ENCODE measurements at regions not wholly inside any gene's neighbourhood (a gene's known extent, or its start where the extent isn't known, plus 50 kb on each side); places are given as distances from the start of the nearest gene placed in this dataset.

DNA sequence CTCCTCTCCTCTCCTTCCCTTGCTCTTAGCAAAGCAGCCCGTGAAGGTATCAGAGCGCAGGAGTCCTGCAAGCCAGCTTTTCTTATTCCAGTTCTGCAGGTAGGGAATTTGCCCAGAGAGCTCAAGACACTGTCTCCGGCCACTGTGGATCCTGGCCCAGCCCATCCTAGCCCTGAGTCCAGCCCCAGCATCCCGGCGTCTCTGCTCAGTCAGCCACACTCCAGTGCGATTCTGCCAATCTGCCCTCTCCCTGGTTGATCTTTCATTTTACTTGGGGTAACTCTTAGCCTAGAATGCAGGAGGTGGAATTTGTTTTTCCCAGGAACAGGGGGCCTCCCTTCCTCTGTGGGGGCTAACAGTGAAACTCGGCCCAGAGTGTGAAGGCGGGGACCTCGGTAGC, 176.9 kb upstream of the GSE1 start:
- H3K4me3 Mint-ChIP-seq = no peak overlapping the region
- no peak for DNase-seq
- no peaks in the 10 kb centered on the region for H3K36me3 Mint-ChIP-seq (ENCODE audit: low read depth)
- no peaks in the 10 kb centered on the region for H3K4me1 Mint-ChIP-seq (ENCODE audit: low read depth)
- TF ChIP-seq, protein P1, sequence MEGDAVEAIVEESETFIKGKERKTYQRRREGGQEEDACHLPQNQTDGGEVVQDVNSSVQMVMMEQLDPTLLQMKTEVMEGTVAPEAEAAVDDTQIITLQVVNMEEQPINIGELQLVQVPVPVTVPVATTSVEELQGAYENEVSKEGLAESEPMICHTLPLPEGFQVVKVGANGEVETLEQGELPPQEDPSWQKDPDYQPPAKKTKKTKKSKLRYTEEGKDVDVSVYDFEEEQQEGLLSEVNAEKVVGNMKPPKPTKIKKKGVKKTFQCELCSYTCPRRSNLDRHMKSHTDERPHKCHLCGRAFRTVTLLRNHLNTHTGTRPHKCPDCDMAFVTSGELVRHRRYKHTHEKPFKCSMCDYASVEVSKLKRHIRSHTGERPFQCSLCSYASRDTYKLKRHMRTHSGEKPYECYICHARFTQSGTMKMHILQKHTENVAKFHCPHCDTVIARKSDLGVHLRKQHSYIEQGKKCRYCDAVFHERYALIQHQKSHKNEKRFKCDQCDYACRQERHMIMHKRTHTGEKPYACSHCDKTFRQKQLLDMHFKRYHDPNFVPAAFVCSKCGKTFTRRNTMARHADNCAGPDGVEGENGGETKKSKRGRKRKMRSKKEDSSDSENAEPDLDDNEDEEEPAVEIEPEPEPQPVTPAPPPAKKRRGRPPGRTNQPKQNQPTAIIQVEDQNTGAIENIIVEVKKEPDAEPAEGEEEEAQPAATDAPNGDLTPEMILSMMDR (IDR thresholded peaks at IDR 0.05) = no peak
- H3K27ac Mint-ChIP-seq = no peak overlapping the region
- H3K27me3 Mint-ChIP-seq (ENCODE audit: insufficient read depth) = peaks cover 5% of the 10 kb centered on the region
- no peaks in the 10 kb centered on the region for H3K9me3 Mint-ChIP-seq

GRCh38 chr16:85436636-85437165, 176.4 kb upstream of the GSE1 start:
- no peak overlapping the region for H3K27ac Mint-ChIP-seq
- H3K9me3 Mint-ChIP-seq = no peaks in the 10 kb centered on the region
- H3K36me3 Mint-ChIP-seq (ENCODE audit: low read depth) = no peaks in the 10 kb centered on the region
- no peak overlapping the region for H3K4me3 Mint-ChIP-seq
- no peak for DNase-seq
- H3K27me3 Mint-ChIP-seq (ENCODE audit: insufficient read depth) = peaks cover 5% of the 10 kb centered on the region
- TF ChIP-seq, protein P1 (IDR thresholded peaks at IDR 0.05) = no peak
- no peaks in the 10 kb centered on the region for H3K4me1 Mint-ChIP-seq (ENCODE audit: low read depth)

DNA sequence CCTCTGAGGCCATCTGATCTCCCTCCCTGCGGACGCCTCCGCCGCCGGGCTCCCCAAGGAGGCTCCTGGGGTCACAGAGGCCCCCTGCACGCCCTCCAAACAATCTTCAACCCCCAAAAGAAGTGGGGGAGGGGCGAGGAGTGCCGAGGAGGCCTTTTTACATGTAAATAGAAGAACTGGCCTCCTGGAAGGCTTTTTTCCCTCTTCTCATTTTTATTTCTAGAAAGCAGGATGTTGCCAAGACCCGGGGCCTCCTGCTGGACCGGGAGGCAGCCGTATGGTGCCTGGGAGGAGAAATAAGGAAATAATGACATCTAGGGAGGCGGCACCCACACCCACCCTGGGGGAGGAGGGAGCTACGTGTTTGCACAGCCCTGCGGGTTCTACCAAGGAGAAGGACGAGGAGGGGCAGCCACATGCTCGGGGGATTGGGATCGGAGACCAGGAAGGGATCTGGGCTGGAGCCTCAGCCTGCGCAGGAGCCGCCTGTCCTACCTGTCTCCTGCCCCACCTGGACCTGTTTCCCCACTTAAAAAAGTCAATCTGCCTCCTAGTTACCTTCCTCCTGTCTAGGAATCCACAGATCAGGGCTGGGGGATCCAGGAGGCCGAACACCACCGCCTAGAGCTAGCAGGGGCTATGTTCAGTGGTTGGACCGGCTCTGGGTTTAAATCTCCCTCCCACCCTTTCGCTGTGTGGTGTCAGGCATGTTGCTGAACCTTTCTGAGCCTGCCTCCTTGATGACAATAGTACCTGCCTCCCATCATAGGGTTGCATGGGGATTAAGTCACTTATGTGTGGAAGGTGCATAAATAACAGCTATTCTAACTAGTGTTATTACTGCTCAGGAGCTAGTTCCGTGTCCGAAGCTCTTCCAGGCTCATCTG, 175.7 kb upstream of the GSE1 start:
- no peak overlapping the region for H3K4me3 Mint-ChIP-seq
- no peaks in the 10 kb centered on the region for H3K4me1 Mint-ChIP-seq (ENCODE audit: low read depth)
- no peak for DNase-seq
- H3K36me3 Mint-ChIP-seq (ENCODE audit: low read depth) = no peaks in the 10 kb centered on the region
- no peaks in the 10 kb centered on the region for H3K9me3 Mint-ChIP-seq
- TF ChIP-seq, protein P1 (IDR thresholded peaks at IDR 0.05) = no peak
- H3K27me3 Mint-ChIP-seq (ENCODE audit: insufficient read depth) = peaks cover 5% of the 10 kb centered on the region
- H3K27ac Mint-ChIP-seq = no peak overlapping the region

DNA sequence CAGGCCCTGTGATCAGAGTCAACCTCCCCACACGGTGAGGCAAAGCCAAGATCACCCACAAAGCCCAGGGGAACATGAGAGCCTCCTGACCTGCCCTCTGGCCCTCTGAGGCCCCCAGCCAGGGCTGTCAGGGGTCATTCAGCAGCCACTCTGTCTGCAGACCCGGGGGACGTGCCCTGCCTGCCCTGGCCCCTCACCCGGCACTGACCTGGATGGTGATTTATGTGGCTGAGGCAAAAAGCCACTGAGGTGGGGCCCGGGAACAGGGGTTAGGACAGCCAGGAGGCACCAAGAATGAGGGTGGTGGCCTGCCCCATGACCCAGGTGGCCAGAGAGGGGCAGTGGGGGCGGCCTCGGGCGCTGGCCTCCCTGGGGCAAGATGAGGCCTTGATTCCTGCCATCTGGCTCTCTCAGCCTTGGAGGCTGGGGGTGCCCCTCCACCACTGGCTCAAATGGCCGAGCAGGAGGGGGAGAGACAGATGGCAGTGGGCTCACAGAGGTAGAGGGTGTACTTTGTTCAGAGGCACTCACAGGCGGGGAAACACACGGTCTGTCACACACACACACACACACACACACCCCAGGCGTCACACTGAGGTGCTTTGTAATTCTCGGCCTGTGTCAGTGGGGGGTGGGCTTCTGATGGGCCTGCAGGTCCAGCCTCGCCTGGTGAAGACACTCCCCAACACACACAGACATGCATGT, 174.0 kb upstream of the GSE1 start:
- Mint-ChIP-seq H3K9me3 (no peaks in the 10 kb centered on the region), H3K36me3 (ENCODE audit: low read depth) (no peaks in the 10 kb centered on the region), H3K4me3 (no peak overlapping the region), H3K4me1 (ENCODE audit: low read depth) (no peaks in the 10 kb centered on the region), H3K27ac (no peak overlapping the region), H3K27me3 (ENCODE audit: insufficient read depth) (peaks cover 5% of the 10 kb centered on the region)
- no peak for DNase-seq
- TF ChIP-seq, protein P1 (IDR thresholded peaks at IDR 0.05) = no peak

- no peaks in the 10 kb centered on the region for H3K36me3 Mint-ChIP-seq (ENCODE audit: low read depth)
- no peaks in the 10 kb centered on the region for H3K9me3 Mint-ChIP-seq
- no peaks in the 10 kb centered on the region for H3K4me1 Mint-ChIP-seq (ENCODE audit: low read depth)
- H3K27ac Mint-ChIP-seq = no peak overlapping the region
- H3K4me3 Mint-ChIP-seq = no peak overlapping the region
- TF ChIP-seq, protein P1 (IDR thresholded peaks at IDR 0.05) = no peak
- no peak for DNase-seq
- H3K27me3 Mint-ChIP-seq (ENCODE audit: insufficient read depth) = peaks cover 3% of the 10 kb centered on the region
Observed at GRCh38 chr16:85440744-85441143, 172.4 kb upstream of the GSE1 start.
